H1 (cell line): ENCODE measurements at regions not wholly inside any gene's neighbourhood (a gene's known extent, or its start where the extent isn't known, plus 50 kb on each side); places are given as distances from the start of the nearest gene placed in this dataset.

Source experiments
- CTCF ChIA-PET: fragments of 300-600 bp; sonication (Branson Sonifier 250); formaldehyde crosslinking; loops from one replicate; lab custom pipeline; 2021; ENCODE audit not compliant: partially characterized antibody; lab: Charles Lee
- POLR2A ChIA-PET: fragments of 300-600 bp; sonication (Branson Sonifier 250); formaldehyde crosslinking; loops from one replicate; lab custom pipeline; 2021; ENCODE audit warnings: inconsistent platforms; ENCODE audit not compliant: partially characterized antibody; lab: Charles Lee
- DNase-seq, 2 experiments: peaks; one replicate each; pipeline versions ENCODE4 v3.0.0 to v3.0.0-alpha.2; 2010 to 2022; ENCODE audit warnings: low spot score in 2 of 2, low read depth in 1 of 2, mixed read lengths in 1 of 2
- FAIRE-seq: peaks from 2 replicates; lab custom pipeline; 2011; peaks lifted over from hg19 to GRCh38; lab: Jason Lieb, UNC
- H2AFZ ChIP-seq: 2 replicates; pipeline ENCODE4 v1.8.1; 2012; ENCODE audit warnings: low read length, inconsistent platforms
- H2AK5ac ChIP-seq: 2 replicates; pipeline ENCODE4 v1.6.1; 2013; ENCODE audit warnings: low read depth, low read length
- H2BK120ac ChIP-seq: replicated peaks from 2 replicates; pipeline ENCODE3; 2013; ENCODE audit warnings: low read depth, low read length, inconsistent platforms
- H2BK12ac ChIP-seq: 2 replicates; pipeline ENCODE4 v1.6.1; 2013; ENCODE audit warnings: low read depth, low read length
- H2BK15ac ChIP-seq: 2 replicates; pipeline ENCODE4 v1.6.1; 2013; ENCODE audit warnings: low read length
- H2BK20ac ChIP-seq: 2 replicates; pipeline ENCODE4 v1.6.1; 2013; ENCODE audit warnings: low read length
- H2BK5ac ChIP-seq: 2 replicates; pipeline ENCODE4 v1.6.1; 2013; ENCODE audit warnings: low read depth, low read length
- H3K14ac ChIP-seq: 2 replicates; pipeline ENCODE4 v1.6.1; 2013; ENCODE audit warnings: inconsistent platforms; ENCODE audit not compliant: insufficient read length
- H3K18ac ChIP-seq: 2 replicates; pipeline ENCODE4 v1.6.1; 2013; ENCODE audit warnings: low read length; ENCODE audit errors: extremely low read depth
- H3K23ac ChIP-seq: 2 replicates; pipeline ENCODE4 v1.6.1; 2013; ENCODE audit warnings: inconsistent platforms; ENCODE audit not compliant: insufficient read length
- H3K23me2 ChIP-seq: 2 replicates; pipeline ENCODE4 v1.6.1; 2013; ENCODE audit warnings: low read depth, low read length
- H3K27ac ChIP-seq: 2 replicates; pipeline ENCODE4 v1.6.1; 2011; ENCODE audit warnings: low read depth, low read length, inconsistent platforms
- H3K27me3 ChIP-seq, 4 experiments: replicated peaks in 1 of 4; 1 replicate in 1 of 4; 2 replicates in 3 of 4; pipeline versions ENCODE4 v1.6.1 to v1.8.1; 2011 to 2013; ENCODE audit warnings: low read length in 3 of 4, mild to moderate bottlenecking in 3 of 4, inconsistent platforms in 2 of 4, mixed read lengths in 2 of 4, moderate library complexity in 1 of 4; ENCODE audit not compliant: control insufficient read depth in 3 of 4, insufficient read depth in 3 of 4; ENCODE audit errors: extremely low read depth in 1 of 4
- H3K36me3 ChIP-seq, 4 experiments: 2 replicates each; pipeline versions ENCODE4 v1.6.1 to v1.8.1; 2011 to 2013; ENCODE audit warnings: mild to moderate bottlenecking in 4 of 4, low read length in 3 of 4, moderate library complexity in 2 of 4, control low read depth in 1 of 4, inconsistent platforms in 1 of 4; ENCODE audit not compliant: insufficient read depth in 4 of 4, control insufficient read depth in 2 of 4
- H3K4ac ChIP-seq: replicated peaks from 2 replicates; pipeline ENCODE3; 2013; ENCODE audit warnings: low read length, low read depth, mixed read lengths, inconsistent platforms; ENCODE audit not compliant: insufficient read length
- H3K4me1 ChIP-seq, 4 experiments: replicated peaks in 1 of 4; 1 replicate in 1 of 4; 2 replicates in 3 of 4; pipeline versions ENCODE4 v1.6.1 to v1.8.1; 2011 to 2013; ENCODE audit warnings: low read length in 3 of 4, inconsistent platforms in 2 of 4, mixed read lengths in 1 of 4; ENCODE audit not compliant: insufficient read depth in 4 of 4, control insufficient read depth in 3 of 4
- H3K4me2 ChIP-seq, 2 experiments: 2 replicates each; pipeline versions ENCODE4 v1.6.1 to v1.8.1; 2011 to 2013; ENCODE audit warnings: low read depth in 2 of 2, low read length in 2 of 2, control low read depth in 1 of 2, inconsistent platforms in 1 of 2, mild to moderate bottlenecking in 1 of 2; ENCODE audit not compliant: insufficient read depth in 1 of 2
- H3K4me3 ChIP-seq, 4 experiments: fragments of 200-600, 300-600 bp in 1 of 4; sonication (generic), shearing (Covaris generic), sonication (Bioruptor Twin) in 1 of 4; 2 replicates each; pipeline versions ENCODE4 v1.5.1 to v1.8.1; 2011 to 2016; ENCODE audit warnings: low read length in 4 of 4, low read depth in 3 of 4, control low read depth in 2 of 4, inconsistent platforms in 2 of 4, mild to moderate bottlenecking in 2 of 4, mixed read lengths in 1 of 4, moderate library complexity in 1 of 4; ENCODE audit not compliant: insufficient read depth in 2 of 4; ENCODE audit errors: extremely low read depth in 1 of 4
- H3K56ac ChIP-seq: replicated peaks from 2 replicates; pipeline ENCODE3; 2013; ENCODE audit warnings: low read depth, mild to moderate bottlenecking, mixed read lengths, low read length, inconsistent platforms; ENCODE audit not compliant: insufficient read length
- H3K79me1 ChIP-seq: 2 replicates; pipeline ENCODE4 v1.6.1; 2013; ENCODE audit warnings: low read depth, low read length, control low read depth
- H3K79me2 ChIP-seq, 2 experiments: 2 replicates each; pipeline versions ENCODE4 v1.6.1 to v1.8.1; 2012 to 2013; ENCODE audit warnings: low read length in 2 of 2, mild to moderate bottlenecking in 2 of 2, inconsistent platforms in 1 of 2; ENCODE audit not compliant: insufficient read depth in 2 of 2, control insufficient read depth in 1 of 2
- H3K9ac ChIP-seq, 4 experiments: replicated peaks in 1 of 4; 1 replicate in 1 of 4; 2 replicates in 3 of 4; pipeline versions ENCODE4 v1.6.1 to v1.8.1; 2011 to 2013; ENCODE audit warnings: low read depth in 3 of 4, low read length in 3 of 4, control low read depth in 2 of 4, mild to moderate bottlenecking in 2 of 4, moderate library complexity in 2 of 4, inconsistent platforms in 1 of 4; ENCODE audit errors: extremely low read depth in 1 of 4
- H3K9me3 ChIP-seq, 2 experiments: 2 replicates each; pipeline versions ENCODE4 v1.6.1 to v1.8.1; 2012 to 2013; ENCODE audit warnings: mild to moderate bottlenecking in 2 of 2, moderate library complexity in 2 of 2, control low read depth in 1 of 2, inconsistent platforms in 1 of 2, low read depth in 1 of 2, low read length in 1 of 2, mixed read lengths in 1 of 2; ENCODE audit not compliant: insufficient read depth in 2 of 2
- H4K20me1 ChIP-seq, 2 experiments: replicated peaks in 1 of 2; 2 replicates each; pipeline versions ENCODE3 to v1.8.1; 2011 to 2013; ENCODE audit warnings: inconsistent platforms in 2 of 2, low read length in 2 of 2, mild to moderate bottlenecking in 1 of 2; ENCODE audit not compliant: insufficient read depth in 2 of 2, control insufficient read depth in 1 of 2
- H4K5ac ChIP-seq: 2 replicates; pipeline ENCODE4 v1.6.1; 2013; ENCODE audit warnings: low read length, low read depth, mixed read lengths, inconsistent platforms; ENCODE audit not compliant: insufficient read length
- H4K8ac ChIP-seq: 2 replicates; pipeline ENCODE4 v1.8.0; 2013; ENCODE audit warnings: mild to moderate bottlenecking, moderate library complexity, low read length, inconsistent platforms; ENCODE audit not compliant: insufficient read depth; ENCODE audit errors: extremely low read depth
- H4K91ac ChIP-seq: replicated peaks from 2 replicates; pipeline ENCODE3; 2013; ENCODE audit warnings: low read length, mixed read lengths, inconsistent platforms; ENCODE audit not compliant: insufficient read length
- ASH2L ChIP-seq: fragments of 200-600, 300-600 bp; sonication (generic); IDR thresholded peaks from one replicate; pipeline ENCODE4 v1.7.1; 2017; ENCODE audit warnings: low read length
- CBX5 ChIP-seq: fragments of 300-800, 300-1000 bp; sonication (generic); IDR thresholded peaks from 2 replicates; pipeline ENCODE4 v1.7.1; 2016; ENCODE audit warnings: antibody characterized with exemption, low read length, low read depth
- FOSL1 ChIP-seq: IDR thresholded peaks from 2 replicates; pipeline ENCODE4 v1.6.1; 2011; ENCODE audit warnings: mild to moderate bottlenecking, low read depth, low read length, moderate library complexity; ENCODE audit not compliant: insufficient read depth
- NRF1 ChIP-seq: IDR thresholded peaks from 2 replicates; pipeline ENCODE4 v1.6.1; 2011; ENCODE audit warnings: mild to moderate bottlenecking, low read depth, low read length, improper control_type of control experiment
- RBBP5 ChIP-seq: IDR thresholded peaks from 2 replicates; pipeline ENCODE4 v1.7.1; 2012; ENCODE audit warnings: low read depth, mild to moderate bottlenecking, inconsistent platforms, low read length, moderate library complexity, borderline replicate concordance
- USF2 ChIP-seq: IDR thresholded peaks from 2 replicates; pipeline ENCODE4 v1.6.1; 2011; ENCODE audit warnings: low read length, improper control_type of control experiment
- WGBS, 2 experiments: shearing (Covaris generic) in 1 of 2; methylation state at CpG; one replicate each; pipeline versions ENCODE4 v1.1.6 to v1.1.7; 2013 to 2015; ENCODE audit warnings: low lambda C conversion rate in 2 of 2, mixed read lengths in 2 of 2, inconsistent platforms in 1 of 2, low coverage in 1 of 2, missing lambda C conversion rate in 1 of 2; ENCODE audit not compliant: insufficient replicate concordance in 2 of 2, insufficient coverage in 1 of 2, insufficient read length in 1 of 2; ENCODE audit errors: extremely low coverage in 1 of 2, missing lambda C conversion rate in 1 of 2; 5-methylcytosine and 5-hydroxymethylcytosine counted together

- H3K79me1 ChIP-seq, result no peaks in the 10 kb centered on the region
- no peak overlapping the region for H3K9ac ChIP-seq
- no peaks in the 10 kb centered on the region for H3K79me2 ChIP-seq
- no peak overlapping the region for H2AK5ac ChIP-seq
- H3K23me2 ChIP-seq, result no peaks in the 10 kb centered on the region
- H4K91ac ChIP-seq, result no peak overlapping the region
- H2BK15ac ChIP-seq, result no peak overlapping the region
- H3K23ac ChIP-seq, result no peak overlapping the region
- no peak overlapping the region for H2BK5ac ChIP-seq
- no peak overlapping the region for H2AFZ ChIP-seq
- H3K4ac ChIP-seq, result no peak overlapping the region
- H3K18ac ChIP-seq, result no peak overlapping the region
- ChIA-PET CTCF (interaction anchor here (0.7 kb wide), 1 partner anchor 87 kb away, joined by 3 read pairs; no protein-coding TSS in a partner anchor), POLR2A (no interaction called here)
- H3K14ac ChIP-seq, result no peak overlapping the region
- H3K56ac ChIP-seq, result no peak overlapping the region
- no peak overlapping the region for H2BK12ac ChIP-seq
- H3K27ac ChIP-seq, result no peak overlapping the region
- H3K4me1 ChIP-seq, result no peaks in the 10 kb centered on the region
- H4K8ac ChIP-seq, result no peak overlapping the region
- H3K4me2 ChIP-seq, result no peak overlapping the region
- H4K5ac ChIP-seq, result no peak overlapping the region
- H3K4me3 ChIP-seq, result no peak overlapping the region
- no peak overlapping the region for H2BK20ac ChIP-seq
- FAIRE-seq (no peak), DNase-seq (no peak)
- H3K36me3 ChIP-seq, result no peaks in the 10 kb centered on the region
- 95% methylated on average over 3 of the region's 3 CpGs; no CpG with 5 or more reads in 1 of the 2 experiments for WGBS, 2 experiments
- no peaks in the 10 kb centered on the region for H4K20me1 ChIP-seq
- no peak for TF ChIP-seq RBBP5
- TF ChIP-seq FOSL1, result no peak
- TF ChIP-seq CBX5, result no peak
- TF ChIP-seq ASH2L, result no peak
- no peak for TF ChIP-seq USF2
- TF ChIP-seq NRF1, result no peak
- no peaks in the 10 kb centered on the region for H3K27me3 ChIP-seq
- peaks cover 0 to 3% of the 10 kb centered on the region in 2 experiments; a peak in 1 of 4 replicates for H3K9me3 ChIP-seq
- no peak overlapping the region for H2BK120ac ChIP-seq
Observed at GRCh38 chr2:221216636-221217035, 355.5 kb downstream of the EPHA4 start.
